HG03520 (cell line): ENCODE measurements at regions not wholly inside any gene's neighbourhood (a gene's known extent, or its start where the extent isn't known, plus 50 kb on each side); places are given as distances from the start of the nearest gene placed in this dataset.

Experiments used
- ATAC-seq: cut with Tn5 transposase; IDR thresholded peaks from one replicate; pipeline ENCODE4 v1.9.1; 2021; ENCODE audit warnings: mild to moderate bottlenecking, moderate library complexity; ENCODE audit not compliant: unreplicated experiment

DNA sequence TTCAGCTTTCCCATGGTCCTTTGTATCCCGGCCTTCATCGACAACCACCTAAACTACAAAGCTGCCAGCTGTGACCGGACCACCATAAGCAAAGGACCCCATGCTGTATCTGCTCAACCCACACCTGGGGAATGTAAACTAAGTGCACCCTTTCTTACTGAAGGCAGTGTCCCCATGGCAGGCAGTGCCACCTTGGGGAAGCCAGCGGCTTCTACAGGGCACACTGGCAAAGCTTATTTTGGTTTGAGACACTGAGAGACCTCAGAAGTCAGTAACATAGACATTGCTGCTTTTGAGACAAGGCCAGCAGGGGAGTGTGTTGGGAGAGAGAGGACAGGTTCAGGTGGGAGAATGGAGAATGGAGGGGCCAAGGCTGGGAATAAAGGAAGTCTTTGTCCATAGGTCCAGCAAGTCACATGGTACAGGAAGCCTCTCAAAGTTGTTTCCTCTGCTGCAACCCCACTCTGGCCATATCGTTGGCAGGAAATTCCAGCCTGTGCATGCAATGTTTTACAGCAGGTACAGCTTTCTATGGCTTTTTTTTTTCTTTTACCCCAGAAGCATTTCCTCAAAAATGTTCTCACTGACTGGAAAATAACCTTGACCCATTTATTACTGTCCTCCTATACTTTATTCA is 85.9 kb upstream of the NPVF start:
- ATAC-seq, result no peak

DNA sequence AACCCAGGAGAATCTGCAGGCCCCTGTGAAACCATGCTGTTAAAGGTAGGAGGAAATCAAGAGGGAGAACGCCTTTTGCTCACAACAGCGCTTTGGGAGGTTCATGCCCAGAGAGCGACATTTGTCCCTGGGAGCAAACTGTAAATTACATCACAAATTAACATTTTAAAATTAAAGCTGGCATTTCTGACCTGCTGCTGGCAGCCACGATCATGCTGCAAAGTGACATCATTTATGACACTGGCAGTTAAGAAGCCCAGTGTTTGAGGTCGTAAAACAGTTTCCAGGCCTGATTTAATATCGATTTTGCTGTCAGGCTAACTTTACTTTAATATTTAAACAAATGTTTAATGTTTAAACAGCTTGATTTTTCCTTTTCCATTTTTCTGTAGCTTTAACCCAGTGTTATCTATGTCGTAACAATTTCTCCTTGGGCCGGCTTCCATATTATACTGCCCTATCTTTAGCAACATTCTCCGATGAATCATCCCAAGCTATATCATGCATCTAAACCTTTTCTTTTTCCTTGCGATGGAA is 86.5 kb upstream of the NPVF start:
- no peak for ATAC-seq

DNA sequence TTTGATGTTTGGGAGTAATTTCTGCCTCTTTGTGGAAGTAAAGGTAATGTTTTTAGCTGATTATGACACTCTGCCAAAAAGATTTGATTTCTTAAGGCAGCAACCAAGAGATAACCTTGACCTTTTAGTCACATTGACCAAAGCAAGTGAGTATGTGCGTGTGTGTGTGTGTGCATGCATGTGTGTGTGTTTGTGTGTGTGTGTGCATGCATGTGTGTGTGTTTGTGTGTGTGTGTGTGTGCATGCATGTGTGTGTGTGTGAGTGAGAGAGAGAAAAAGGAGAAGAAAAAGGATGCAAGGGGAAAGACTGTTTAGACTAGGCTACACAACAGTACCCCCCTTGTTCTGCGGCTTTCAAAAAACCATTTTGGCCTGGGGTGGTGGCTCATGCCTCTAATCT is 88.1 kb upstream of the NPVF start:
- ATAC-seq, result no peak

DNA sequence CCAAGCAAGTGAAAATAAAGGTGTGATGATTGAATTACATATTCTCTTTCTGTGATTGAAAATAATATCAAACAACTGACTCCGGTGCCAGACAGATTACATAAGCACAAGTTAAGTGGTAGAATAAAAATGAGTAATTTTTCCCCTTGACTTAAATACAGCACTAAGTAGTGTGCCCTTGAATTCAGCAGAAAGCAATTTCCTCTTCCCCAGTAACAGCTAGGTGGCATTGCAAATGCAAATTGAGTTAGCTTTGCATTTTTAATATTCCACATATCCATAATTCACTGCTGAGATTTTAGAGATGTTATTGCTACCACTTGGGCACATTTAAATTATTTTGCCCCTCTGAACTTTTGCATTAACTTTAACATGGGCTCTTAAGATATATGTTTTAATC is 89.8 kb upstream of the NPVF start:
- ATAC-seq, result no peak

DNA sequence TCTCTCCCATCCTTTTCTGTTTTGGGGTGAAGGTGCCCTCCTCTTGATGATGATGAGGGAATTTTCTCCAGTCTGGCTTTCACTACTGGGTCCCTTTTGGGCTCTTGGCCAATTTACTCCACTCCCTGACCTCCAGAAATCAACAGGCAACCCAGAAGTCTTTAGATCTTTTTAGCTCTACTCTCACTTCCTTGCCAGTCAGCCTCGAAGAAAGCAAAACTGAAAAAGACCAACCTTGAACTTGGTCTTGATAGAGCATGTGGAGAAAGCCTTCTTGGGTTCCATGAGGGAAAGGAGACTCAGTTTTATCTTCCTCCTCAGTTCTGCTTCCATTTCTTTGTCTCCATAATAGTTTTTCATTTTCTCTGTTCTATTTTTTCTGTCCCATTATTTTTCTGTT is 91.4 kb upstream of the NPVF start:
- no peak for ATAC-seq

DNA sequence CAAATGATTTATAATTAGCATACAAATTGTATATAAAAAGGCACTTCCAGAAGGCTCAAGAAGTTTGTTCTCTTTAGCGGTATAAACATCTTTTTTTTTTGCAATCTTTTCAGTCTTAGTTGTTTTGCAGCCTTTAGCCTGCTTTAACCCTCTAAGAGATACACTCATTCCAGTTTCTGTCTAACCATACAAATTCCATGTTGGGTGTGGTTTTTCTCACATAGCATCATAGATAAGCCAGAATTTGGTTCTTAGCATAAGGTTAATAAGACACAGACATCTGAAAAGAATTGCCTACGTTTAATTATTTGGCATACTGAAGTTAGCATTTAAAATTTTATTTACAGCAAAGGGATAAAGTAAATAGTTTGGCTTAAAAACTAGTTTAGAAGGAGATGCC is 92.5 kb upstream of the NPVF start:
- no peak for ATAC-seq

DNA sequence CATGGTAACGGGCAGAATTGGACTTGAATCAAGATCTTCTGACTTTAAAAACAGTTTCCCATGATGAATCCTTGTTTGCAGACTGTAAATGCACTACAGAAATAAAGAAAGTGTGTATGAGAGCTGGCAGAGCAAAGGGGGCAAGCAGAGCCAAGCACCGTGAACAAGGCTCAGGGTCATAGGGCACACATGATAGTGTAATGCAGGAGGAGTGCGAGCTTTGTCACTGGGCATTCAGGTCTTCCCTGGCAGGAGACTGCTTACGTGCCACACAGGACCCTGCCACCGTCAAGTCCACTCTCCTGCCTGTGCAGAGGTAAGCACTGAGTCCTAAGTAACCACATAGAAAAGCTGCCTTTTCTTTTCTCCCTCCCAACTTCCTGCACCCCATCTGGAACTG is 93.1 kb upstream of the NPVF start:
- ATAC-seq, result no peak

DNA sequence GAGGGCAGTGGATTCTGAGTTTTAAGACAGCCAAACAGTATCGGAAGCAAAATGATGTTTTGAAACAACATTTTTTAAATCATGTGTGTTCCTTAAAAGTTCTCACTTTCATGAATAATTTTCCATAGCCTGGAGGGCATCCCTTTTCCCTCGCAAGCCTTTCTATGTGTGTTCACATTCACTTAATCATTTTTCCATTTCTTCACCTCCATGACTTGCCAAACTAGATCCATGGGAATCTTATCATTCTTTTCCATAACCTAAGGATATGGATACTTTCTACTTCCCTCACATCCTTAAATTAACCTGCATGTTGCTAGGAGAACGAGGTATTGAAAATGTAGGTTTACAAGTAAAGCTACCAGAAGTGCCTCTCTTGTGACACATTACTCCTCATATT is 94.2 kb upstream of the NPVF start:
- no peak for ATAC-seq

DNA sequence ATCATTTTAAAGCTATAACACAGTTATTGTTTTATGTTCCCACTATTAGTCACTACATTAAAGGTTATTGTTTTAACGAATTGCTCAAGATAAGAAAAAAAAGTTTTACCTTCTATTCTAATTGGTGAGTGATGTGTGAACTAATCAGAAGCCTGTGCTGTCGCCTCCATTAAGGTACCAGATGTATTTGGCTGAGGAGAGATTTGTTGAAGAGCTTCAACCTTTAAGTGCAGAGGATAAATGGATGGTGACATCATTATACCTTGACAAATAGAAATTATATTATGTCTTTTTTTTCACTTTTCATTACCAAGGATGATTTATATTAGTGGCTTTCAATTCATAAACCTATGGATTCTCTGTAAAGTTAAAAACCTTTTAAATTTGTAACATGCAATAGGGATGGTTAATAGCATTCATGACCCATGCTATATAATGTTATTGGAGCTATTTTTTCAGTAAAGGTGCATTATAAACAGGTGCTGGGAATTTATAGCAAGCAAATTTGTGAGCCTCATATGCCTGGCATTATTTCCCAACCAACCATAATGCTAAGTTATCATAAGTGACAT is 97.0 kb upstream of the NPVF start:
- no peak for ATAC-seq

DNA sequence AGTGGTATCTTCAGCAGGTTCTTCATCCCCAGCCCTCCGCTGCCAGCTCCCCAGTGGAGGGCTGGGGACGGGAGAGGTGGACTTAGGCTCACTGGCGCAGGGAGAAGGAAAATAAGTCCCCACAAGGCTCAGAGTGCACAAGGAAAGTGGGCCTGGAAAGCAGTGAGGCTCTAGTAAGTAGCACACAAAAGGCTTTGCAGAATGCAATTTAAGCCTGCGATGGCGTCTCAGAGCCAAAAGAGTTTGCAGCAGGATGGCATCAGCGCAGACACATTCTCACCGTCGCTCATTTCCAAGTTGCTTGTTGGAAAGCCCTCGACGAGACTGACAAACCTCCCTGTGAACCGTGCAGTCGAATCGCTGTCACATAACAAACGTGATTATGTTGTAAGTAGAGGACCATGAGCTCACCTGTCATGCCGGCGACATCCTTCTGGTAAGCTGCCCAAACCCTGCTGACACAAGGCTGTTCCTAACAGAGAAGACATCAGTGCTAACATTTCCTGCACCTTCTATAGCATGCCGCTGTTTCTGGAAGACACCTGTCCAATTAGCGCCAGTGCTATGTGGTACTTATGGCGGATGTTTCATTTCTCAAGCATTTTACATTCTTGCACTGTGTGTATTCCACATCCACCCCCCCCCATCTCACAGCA is 98.3 kb upstream of the NPVF start:
- no peak for ATAC-seq

DNA sequence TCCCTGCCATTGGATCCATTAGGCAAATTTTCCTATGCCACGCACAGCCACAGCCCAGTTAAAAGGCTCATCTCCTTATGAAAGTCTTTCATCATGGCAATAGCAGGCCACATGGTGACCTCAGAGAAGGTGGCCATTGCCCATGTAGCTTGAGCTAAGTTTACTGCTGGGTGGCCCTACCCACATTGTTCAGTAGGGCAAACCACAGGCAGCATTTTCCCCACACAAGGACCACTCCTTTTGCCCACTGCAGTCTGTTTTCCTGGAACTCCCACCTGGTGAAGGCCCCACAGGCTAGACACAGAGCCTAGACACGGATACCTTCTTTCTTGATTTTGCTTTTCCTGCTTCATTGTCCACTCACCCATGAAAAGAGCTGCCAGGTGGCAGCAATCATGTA is 101.5 kb upstream of the NPVF start:
- ATAC-seq, result no peak

DNA sequence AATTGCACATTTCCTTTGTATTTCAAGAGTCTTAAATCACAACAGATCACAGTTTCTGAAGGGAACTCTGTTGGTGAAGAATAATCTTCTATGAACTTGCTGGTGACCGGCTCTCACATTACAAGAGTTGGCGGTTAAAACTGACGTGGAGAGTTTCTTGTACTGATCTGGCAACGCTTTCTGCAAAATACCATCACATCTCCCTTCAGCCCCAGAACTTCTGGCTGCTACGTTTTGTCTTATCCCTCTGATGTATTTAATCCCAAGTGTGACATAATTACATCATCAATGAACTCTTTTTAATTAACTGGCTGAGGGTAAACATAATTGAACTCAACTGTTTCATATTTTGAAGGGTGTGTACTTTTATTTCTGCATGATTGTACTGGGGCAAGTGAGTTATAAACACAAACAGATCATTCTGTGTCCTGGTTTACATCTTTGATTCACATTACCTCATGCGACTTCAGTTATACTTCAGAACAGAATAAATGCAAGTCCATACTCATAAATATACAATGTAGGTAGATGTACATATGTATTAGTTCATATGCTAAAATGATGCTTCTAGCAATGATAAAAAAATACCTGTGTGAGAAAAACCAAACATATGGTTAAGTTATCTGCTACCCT is 105.1 kb upstream of the NPVF start:
- ATAC-seq, result no peak

DNA sequence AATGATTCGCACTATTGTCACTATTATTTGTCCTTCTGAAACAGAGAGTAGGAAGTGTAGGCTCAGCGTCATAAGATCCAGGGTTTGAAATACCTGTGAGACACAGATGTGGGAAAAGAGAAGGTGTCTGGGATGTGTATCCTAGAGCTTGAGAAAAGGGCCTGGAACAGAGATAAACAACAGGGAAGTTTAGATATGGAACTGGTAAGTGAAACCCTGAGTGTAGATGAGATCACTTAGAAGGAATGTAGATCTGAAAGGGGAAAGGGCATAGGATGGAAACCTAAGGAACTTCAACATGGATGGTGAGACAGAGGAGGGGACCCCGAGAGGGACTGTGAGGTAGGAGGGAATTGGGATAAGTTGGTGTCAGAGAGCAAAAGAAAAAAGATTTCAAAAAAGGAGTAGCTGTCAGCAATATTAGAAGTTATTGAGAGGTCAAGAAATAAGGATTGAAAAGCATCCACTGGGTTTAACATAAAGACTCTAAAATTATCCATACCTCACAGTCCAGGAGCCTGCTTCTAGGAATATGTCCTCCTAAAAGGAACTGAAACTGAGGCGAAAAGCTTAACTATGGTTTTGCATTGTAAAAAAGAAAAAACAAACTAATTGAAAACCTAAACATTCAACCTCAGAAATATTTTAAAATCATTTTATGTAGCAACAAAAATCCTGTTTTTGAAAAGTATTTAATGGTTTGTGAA is 119.2 kb upstream of the NPVF start:
- no peak for ATAC-seq

DNA sequence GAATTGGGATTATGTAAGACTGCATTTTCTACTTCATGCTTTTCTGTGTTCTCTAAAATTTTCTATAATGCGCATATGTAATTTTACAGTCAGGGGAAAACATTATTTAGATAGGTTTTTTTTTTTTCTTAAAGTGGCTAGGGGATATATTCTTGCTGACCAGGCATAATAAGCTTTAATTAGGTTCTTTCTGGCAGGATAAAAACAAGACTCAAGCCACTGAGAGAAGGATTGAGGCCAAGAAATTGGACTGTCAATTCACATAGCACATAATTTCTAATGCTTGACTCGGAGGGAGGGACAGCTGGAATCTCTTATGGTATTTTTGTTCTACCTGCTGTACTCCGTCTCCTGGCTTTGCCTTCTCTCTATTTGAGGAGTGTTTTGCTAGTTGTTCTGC is 119.8 kb upstream of the NPVF start:
- no peak for ATAC-seq

DNA sequence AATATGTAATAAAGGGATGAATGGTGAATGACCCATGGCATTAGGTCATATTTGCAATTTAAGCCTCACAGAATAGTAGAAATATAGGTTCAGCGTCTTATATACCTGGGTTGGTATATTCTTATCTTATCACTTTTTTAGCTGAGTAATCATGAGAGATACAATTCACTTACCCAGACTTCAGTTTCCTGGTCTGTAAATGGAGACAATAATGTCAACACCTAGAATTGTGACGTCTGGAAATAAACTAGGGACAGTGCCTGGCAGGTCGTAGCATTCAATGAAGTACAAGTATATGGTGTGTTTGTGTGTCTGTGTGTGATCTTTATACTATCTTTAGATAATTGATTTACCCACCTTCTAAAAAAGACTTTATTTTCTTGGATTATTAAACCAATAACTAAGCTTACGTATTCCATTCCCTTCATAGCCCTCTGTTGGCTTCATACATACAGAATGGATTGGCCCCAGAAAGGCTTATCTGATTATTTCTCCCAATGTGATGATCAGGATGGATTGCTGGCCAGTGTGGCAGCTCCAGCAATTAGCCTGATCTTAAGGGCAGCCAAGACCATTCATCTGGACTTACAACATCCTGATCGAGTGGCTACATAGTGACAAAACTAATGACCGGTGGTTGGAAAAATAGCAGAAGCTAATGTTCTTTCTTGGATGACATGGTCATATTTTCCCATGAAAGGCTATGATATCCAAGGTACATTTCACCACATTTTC is 121.2 kb upstream of the NPVF start:
- ATAC-seq, result no peak

DNA sequence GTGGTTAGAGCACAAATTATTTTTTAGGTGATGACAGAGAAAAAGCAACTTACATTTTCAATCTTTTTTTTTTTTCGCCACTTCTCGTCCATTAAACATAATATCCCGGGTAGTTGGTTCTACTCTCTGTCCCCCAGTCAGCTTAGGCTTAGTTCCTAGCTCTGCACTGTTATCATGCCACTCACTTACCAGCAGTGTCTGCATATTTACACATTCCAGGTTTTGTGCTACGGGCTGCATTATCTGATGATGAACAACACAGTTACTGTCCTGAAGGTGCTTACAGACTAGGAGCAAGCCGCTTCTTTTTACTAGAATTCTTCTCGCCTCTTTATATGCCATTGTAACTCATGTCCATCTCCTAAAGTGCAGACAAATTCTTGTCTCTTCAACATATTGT is 121.8 kb upstream of the NPVF start:
- ATAC-seq, result no peak

DNA sequence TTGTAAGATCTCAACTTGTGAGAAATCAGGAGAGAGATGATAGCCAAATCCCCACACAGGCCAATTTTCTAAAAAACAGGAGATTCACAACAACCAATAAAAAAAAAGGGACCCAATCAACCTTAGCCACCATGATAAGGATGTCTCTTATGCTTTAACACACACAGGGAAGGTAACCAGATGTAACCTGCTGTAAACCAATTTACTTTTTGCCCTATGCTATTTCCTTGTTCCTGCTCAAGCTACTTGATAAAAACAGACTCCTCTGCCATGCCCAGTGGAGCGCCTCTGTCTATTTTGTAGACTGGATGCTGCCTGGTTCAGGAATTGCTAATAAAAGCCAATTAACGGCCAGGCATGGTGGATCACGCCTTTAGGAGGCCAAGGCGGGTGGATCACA is 123.5 kb upstream of the NPVF start:
- no peak for ATAC-seq

DNA sequence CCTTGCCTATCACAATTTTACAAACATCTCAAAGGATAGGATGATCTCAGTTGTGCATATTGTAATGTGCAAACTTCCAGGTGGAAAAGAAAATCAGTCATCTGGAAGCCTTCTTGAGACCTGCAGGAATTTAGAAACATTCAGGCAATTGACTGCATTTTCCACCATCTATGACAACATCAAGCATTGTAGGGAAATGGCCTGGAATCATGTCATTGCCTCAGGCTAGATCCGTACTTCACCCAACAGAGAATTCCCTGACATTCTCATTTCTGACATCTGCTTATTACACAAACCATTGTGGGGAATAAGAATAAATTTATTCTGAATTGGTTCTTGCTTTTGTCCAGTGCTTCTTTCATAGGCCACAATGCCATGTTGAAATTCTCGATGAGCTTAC is 124.9 kb upstream of the NPVF start:
- ATAC-seq, result no peak

DNA sequence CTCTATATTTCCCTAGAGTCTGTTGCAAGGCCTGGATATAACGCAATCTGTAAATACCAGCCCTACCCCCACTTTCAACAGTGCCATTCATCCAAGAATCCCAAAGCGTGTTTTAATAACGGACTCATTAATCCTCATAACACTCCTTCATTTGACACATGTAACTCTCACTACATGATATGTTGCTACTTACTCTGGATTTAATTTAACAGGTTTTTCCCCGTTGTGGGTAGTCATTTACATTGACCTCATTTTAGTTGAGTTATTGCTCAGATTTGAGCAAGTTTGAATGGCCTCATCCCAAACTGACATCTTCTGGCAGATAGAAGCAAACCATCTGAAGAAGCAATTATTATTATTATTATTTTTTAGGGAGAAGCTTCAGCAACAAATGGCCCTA is 125.4 kb upstream of the NPVF start:
- no peak for ATAC-seq

DNA sequence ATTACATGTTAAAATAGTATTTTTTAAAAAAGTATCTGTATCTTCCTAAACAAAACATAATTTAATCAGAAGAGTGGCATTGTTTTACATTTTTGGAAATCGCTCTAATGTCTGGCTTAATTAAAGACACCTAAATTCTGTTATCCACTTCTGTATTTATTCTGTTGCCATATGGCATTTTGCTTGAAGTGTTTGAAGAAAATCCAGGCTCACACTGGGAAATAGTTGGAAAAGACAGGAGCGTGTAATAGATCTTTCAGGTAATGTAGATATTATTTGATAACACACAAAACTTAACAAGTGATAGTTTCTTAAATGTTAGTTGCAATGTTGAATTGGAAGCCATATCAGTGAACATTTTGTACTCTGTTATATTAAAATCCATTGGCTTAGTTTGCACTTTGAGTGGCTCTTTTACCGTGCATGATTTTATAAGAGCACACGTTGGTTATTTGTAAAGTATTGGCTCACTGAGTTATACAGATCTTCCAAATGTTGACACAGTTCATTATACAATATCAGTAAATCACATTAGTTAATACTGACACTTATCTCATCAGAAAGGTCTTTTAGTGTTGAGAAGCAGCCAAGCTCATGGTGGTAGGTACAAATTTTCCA is 128.4 kb upstream of the NPVF start:
- ATAC-seq, result no peak
